Lung (tissue), 11 donors: ENCODE measurements at regions not wholly inside any gene's neighbourhood (a gene's known extent, or its start where the extent isn't known, plus 50 kb on each side); places are given as distances from the start of the nearest gene placed in this dataset.
"Not testable (repeated sequence)": the region's sequence is repeated elsewhere in the genome, so short reads cannot be mapped to it uniquely, and the experiment has no call there.

Experiments used
- ATAC-seq: fragments of 200-7000 bp; cut with Tn5 transposase; one replicate; pipeline ENCODE4 v1.9.1; 2020; ENCODE audit warnings: moderate number of reproducible peaks; ENCODE audit not compliant: insufficient read depth, low FRiP score
- DNase-seq, 3 donors: peaks; one replicate each; pipeline ENCODE4 v3.0.0-alpha.2; 2013 to 2017
- H3K27ac ChIP-seq, 2 donors: one replicate each; pipeline ENCODE4 v1.5.1; 2013; ENCODE audit warnings: mild to moderate bottlenecking in 2 of 2, moderate library complexity in 2 of 2, control low read depth in 1 of 2, inconsistent platforms in 1 of 2, low read depth in 1 of 2, low read length in 1 of 2
- H3K27me3 ChIP-seq, 3 donors: one replicate each; pipeline ENCODE4 v1.5.1; 2013; ENCODE audit warnings: low read length in 2 of 3; ENCODE audit not compliant: control insufficient read depth in 3 of 3, insufficient read depth in 3 of 3
- H3K36me3 ChIP-seq, 4 donors: one replicate each; pipeline ENCODE4 v1.5.1; 2013; ENCODE audit warnings: low read length in 4 of 4, mild to moderate bottlenecking in 1 of 4, moderate library complexity in 1 of 4; ENCODE audit not compliant: control insufficient read depth in 4 of 4, insufficient read depth in 4 of 4
- H3K4me1 ChIP-seq, 5 donors: one replicate each; pipeline ENCODE4 v1.5.1; 2013; ENCODE audit warnings: low read length in 5 of 5, mild to moderate bottlenecking in 2 of 5, moderate library complexity in 1 of 5; ENCODE audit not compliant: control insufficient read depth in 5 of 5, insufficient read depth in 5 of 5
- H3K4me3 ChIP-seq: one replicate; pipeline ENCODE4 v1.5.1; 2013; ENCODE audit warnings: mild to moderate bottlenecking, control low read depth, moderate library complexity
- H3K9ac ChIP-seq, 2 donors: one replicate each; pipeline ENCODE4 v1.5.1; 2013; ENCODE audit warnings: low read length in 2 of 2, control low read depth in 1 of 2; ENCODE audit not compliant: insufficient read depth in 1 of 2
- H3K9me3 ChIP-seq, 4 donors: one replicate each; pipeline ENCODE4 v1.5.1; 2013; ENCODE audit warnings: low read length in 3 of 4, mild to moderate bottlenecking in 1 of 4, moderate library complexity in 1 of 4; ENCODE audit not compliant: control insufficient read depth in 4 of 4, insufficient read depth in 3 of 4
- WGBS, 2 donors: extraction: QIAGEN DNeasy Blood & Tissue Kit; methylation state at CpG; one replicate each; pipeline ENCODE4 v1.1.7; 2013; 5-methylcytosine and 5-hydroxymethylcytosine counted together
- TF ChIP-seq, protein P1 (sequence below): IDR thresholded peaks from 2 replicates; pipeline ENCODE4 v1.5.1; 2012; ENCODE audit warnings: mild to moderate bottlenecking; ENCODE audit errors: control extremely low read depth, extremely low read depth
- donor health status: control.
- donor health status: control.
- donor health status: Bipolar disorder and iron deficiency.
- donor health status: healthy.
- donor health status: DM: yes; HTN: yes; CAD: no.

GRCh38 chr5:92237896-92238295, 854.8 kb upstream of the ARRDC3 start:
- H3K4me1 ChIP-seq: no peaks in the 10 kb centered on the region
- no peaks in the 10 kb centered on the region for H3K36me3 ChIP-seq
- ATAC-seq (no peak), DNase-seq (no peak)
- no peak overlapping the region for H3K9ac ChIP-seq
- 93 to 96% methylated on average over 2 of the region's 2 CpGs for WGBS, 2 donors
- H3K4me3 ChIP-seq: no peak overlapping the region
- H3K9me3 ChIP-seq: peaks cover 0 to 5% (median 0%) of the 10 kb centered on the region in 4 donors
- H3K27me3 ChIP-seq: no peaks in the 10 kb centered on the region
- H3K27ac ChIP-seq: no peak overlapping the region
- TF ChIP-seq, protein P1, sequence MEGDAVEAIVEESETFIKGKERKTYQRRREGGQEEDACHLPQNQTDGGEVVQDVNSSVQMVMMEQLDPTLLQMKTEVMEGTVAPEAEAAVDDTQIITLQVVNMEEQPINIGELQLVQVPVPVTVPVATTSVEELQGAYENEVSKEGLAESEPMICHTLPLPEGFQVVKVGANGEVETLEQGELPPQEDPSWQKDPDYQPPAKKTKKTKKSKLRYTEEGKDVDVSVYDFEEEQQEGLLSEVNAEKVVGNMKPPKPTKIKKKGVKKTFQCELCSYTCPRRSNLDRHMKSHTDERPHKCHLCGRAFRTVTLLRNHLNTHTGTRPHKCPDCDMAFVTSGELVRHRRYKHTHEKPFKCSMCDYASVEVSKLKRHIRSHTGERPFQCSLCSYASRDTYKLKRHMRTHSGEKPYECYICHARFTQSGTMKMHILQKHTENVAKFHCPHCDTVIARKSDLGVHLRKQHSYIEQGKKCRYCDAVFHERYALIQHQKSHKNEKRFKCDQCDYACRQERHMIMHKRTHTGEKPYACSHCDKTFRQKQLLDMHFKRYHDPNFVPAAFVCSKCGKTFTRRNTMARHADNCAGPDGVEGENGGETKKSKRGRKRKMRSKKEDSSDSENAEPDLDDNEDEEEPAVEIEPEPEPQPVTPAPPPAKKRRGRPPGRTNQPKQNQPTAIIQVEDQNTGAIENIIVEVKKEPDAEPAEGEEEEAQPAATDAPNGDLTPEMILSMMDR: no peak

DNA sequence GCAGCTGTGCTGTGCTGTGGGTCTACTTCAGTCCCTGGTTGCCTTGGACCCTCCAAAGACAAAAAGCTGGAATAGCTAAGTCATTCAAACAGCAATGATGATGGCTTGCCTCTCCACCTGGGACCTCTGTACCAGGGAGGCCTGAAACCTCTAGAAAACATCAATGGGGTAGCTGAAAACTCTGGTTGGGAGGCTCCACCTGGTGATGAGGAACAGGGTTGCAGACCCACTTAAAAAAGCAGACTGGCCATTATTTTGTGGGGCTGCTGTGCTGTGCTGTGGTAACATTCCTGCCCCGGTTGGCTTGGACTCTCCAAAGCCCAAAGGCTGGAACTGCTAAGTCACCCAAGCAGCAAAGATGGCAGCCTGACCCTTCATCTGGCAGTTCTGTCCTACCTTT, 839.3 kb upstream of the ARRDC3 start:
- Histone ChIP-seq H3K4me3 (no peak overlapping the region), H3K36me3 (no peaks in the 10 kb centered on the region), H3K9me3 (peaks cover 0 to 16% (median 2%) of the 10 kb centered on the region in 4 donors), H3K27me3 (no peaks in the 10 kb centered on the region), H3K9ac (no peak overlapping the region), H3K4me1 (no peaks in the 10 kb centered on the region), H3K27ac (no peak overlapping the region)
- ATAC-seq: no peak
- DNase-seq: no peak
- WGBS, 2 donors: 73 to 85% methylated on average over 1 of the region's 1 CpG
- TF ChIP-seq, protein P1: no peak

DNA sequence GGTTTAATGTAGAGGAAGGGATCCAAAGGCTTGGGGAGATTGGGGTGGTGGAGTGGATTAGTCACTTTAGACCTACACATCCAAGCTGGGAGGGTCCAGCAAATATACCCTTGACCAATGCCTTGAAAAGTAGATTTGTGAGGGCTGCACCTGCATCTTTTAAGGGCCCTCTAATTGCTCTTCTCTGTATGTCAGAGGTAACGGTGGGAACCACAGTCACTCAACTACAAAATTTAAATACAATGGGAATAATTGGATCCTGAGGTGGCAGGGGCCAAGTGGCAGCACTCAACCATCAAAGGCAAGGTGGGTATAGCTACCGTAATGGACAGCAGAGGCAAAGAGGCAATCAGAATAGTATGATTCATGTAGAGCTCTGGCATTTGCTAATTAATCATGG, 833.7 kb upstream of the ARRDC3 start:
- peaks cover 0 to 13% (median under 1%) of the 10 kb centered on the region in 4 donors for H3K9me3 ChIP-seq
- H3K4me3 ChIP-seq, H3K27ac ChIP-seq, ATAC-seq, H3K4me1 ChIP-seq, H3K27me3 ChIP-seq, H3K9ac ChIP-seq, DNase-seq, H3K36me3 ChIP-seq: not testable (repeated sequence)
- 58 to 83% methylated on average over 2 of the region's 2 CpGs for WGBS, 2 donors

DNA sequence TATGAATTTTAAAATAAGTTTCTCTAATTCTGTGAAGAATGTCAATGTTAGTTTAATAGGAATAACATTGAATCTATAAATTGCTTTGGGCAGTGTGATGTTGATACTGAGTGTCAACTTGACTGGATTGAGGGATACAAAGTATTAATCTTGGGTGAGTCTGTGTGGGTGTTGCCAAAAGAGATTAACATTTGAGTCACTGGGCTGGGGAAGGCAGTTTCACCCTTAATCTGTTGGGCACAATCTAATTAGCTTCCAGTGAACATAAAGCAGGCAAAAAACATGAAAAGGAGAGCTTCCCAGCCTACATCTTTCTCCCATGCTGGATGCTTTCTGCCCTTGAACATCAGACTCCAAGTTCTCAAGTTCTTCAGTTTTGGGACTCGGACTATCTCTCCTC, 832.0 kb upstream of the ARRDC3 start:
- Histone ChIP-seq H3K4me1 (no peaks in the 10 kb centered on the region), H3K36me3 (no peaks in the 10 kb centered on the region), H3K27ac (no peak overlapping the region), H3K4me3 (no peak overlapping the region), H3K27me3 (no peaks in the 10 kb centered on the region), H3K9ac (no peak overlapping the region), H3K9me3 (peaks cover 0 to 13% (median under 1%) of the 10 kb centered on the region in 4 donors)
- 96 to 97% methylated on average over 1 of the region's 1 CpG for WGBS, 2 donors
- ATAC-seq (no peak), DNase-seq (no peak)
- TF ChIP-seq, protein P1: no peak
